ENCODE measurements at regions not wholly inside any gene's neighbourhood (a gene's known extent, or its start where the extent isn't known, plus 50 kb on each side); places are given as distances from the start of the nearest gene placed in this dataset.

- no peak for TF ChIP-seq CTCF (IDR thresholded peaks at IDR 0.05)
- no peak for TF ChIP-seq POLR2A (IDR thresholded peaks at IDR 0.05)
These were observed 378.2 kb upstream of the SULF2 start for GRCh38 chr20:48163505-48163904.
